HG03097 (cell line): ENCODE measurements at regions not wholly inside any gene's neighbourhood (a gene's known extent, or its start where the extent isn't known, plus 50 kb on each side); places are given as distances from the start of the nearest gene placed in this dataset.

ENCODE experiments used
- ATAC-seq: cut with Tn5 transposase; IDR thresholded peaks from one replicate; pipeline ENCODE4 v1.9.1; 2021; ENCODE audit not compliant: unreplicated experiment, low FRiP score

GRCh38 chr10:128280271-128280670, 154.0 kb upstream of the MKI67 start:
- ATAC-seq = no peak

DNA sequence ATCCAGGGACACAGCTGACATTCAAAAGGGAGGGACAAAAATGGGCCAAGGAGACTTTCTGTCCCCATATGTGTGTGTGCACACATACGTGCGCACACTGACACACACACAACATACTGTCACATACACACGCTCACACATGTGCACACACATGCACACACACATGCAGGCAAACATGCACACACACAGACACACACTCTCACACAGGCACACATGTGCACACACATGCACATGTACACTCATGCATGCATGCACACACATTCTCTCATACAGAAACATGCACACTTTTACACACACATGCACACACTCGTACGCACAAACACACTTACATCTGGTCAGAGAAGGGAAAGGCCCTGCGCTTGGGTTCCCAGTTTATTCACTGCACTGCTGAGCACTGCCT, 155.1 kb upstream of the MKI67 start:
- no peak for ATAC-seq

DNA sequence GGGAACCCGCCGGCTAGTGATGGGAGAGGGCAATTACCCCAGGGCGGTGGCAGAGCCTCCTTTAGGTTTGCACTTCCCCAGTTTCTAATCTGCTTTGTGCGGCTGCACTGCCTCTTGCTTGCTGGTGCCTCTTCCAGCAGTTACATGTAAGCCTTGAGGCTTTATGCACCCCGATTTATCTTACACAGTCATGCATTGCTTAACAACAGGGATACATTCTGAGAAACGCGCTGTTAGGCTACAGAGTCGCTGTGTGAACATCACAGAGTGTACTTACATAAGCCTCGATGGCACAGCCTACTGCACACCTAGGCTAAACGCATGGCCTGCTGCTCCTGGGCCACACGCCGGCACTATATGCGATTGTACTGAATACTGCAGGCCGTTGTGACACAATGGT, 155.6 kb upstream of the MKI67 start:
- ATAC-seq = no peak

DNA sequence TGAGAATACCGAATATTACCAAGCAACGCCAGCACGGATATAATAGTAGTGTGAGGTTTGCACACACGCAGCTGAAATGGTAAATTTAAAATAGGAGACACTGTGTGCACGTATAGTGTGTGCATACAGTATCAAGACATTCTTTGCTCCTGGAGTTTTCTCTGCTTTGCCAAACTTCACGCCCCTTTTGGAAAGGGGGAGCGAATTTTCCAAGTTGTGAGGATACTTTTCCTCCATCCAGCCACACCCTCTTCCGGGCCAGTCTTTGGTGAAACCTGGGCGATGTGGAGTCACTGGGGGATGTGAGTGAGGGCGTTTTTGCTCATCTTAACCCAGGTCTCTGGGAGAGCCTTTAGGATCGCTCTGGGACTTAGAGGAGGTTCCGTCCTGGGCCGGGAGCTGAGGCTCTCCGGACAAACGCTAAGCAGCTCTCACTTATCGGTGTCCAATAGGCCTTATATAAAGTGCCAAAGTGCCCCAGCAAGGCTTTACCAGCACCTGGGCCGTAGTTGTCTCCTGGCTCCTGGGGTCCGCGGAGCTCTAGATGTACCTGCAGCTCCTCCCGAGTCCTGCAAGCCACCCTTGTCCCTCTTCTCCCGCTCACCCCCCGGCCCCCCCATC, 160.0 kb upstream of the MKI67 start:
- no peak for ATAC-seq

- no peak for ATAC-seq
Measured at GRCh38 chr10:128286762-128287500, 160.7 kb upstream of the MKI67 start.

GRCh38 chr10:128287921-128288320, 161.7 kb upstream of the MKI67 start:
- ATAC-seq = no peak

DNA sequence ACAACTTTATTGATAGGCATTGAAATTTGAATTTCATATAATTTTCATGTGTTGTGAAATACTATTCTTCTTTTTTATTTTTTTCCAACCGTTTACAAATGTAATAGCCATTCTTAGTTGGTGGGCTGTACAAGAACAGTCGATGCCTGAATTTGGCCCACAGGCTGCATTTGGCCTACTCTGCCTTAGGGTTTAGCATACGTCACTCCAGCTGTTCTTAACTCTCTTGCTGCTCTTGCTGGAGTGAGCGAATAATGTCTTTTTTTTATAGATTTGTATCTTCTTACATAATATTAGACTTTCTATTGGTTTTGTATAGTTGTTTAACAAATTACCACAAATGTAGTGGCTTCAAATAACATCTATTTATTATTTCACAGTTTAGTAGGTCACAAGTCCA, 163.4 kb upstream of the MKI67 start:
- no peak for ATAC-seq

GRCh38 chr10:128295003-128295402, 168.8 kb upstream of the MKI67 start:
- no peak for ATAC-seq

- no peak for ATAC-seq
Measured at GRCh38 chr10:128296253-128297007, 170.2 kb upstream of the MKI67 start.

DNA sequence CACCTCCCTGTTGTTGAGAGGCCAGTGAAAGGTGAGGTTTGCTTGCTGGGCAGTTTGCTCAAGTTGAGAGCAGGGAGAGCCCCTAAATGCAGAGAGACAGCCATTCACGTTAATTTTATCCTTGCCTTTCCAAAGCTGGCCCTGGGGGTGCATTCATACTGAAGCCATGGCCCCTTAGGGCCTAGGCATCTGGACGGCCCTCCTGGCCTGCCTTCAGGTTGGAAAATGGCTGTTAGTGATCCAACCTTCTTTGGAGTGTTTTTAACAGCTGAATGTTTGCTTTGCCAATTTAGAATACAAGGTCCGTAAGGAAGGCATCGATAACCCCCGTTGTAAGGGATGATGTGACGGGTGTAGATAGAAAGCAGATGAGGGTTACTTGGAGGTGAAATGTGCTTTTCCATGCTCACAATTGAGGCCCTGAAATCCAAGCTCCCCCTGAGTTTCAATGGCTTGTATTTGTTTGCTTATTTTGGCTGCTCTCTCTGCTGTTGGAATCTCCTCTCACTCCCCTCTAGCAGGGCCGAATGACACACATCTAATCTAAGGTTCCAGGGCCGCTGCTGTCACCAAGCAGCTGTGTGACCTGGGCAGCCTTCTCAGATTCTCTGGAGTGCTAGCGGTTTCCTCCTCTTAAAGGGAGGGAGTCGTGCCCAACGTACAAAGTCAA, 171.6 kb upstream of the MKI67 start:
- ATAC-seq = no peak

GRCh38 chr10:128298587-128298986, 172.4 kb upstream of the MKI67 start:
- ATAC-seq = no peak

GRCh38 chr10:128300290-128300824, 174.1 kb upstream of the MKI67 start:
- ATAC-seq = no peak

DNA sequence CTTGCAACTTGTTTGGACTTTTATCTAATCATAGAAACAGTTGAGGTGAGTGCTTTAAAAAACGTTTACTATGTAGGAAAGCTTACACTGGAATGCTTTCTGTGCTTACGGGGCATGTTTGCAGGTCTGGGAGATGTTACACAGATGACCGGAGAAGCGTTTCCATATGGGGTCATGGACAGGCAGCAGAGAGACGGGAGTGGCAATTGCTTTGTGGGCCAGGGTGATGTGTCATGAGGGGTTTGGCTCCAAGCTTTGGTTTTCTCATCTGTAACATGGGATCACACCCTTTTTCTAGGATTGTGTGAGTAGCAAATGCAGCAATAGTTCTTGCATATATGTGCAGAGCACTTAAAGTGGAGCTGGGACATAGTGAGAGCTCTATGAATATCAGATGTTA, 174.8 kb upstream of the MKI67 start:
- no peak for ATAC-seq

- ATAC-seq = no peak
Measured at GRCh38 chr10:128302808-128303207, 176.6 kb upstream of the MKI67 start.

DNA sequence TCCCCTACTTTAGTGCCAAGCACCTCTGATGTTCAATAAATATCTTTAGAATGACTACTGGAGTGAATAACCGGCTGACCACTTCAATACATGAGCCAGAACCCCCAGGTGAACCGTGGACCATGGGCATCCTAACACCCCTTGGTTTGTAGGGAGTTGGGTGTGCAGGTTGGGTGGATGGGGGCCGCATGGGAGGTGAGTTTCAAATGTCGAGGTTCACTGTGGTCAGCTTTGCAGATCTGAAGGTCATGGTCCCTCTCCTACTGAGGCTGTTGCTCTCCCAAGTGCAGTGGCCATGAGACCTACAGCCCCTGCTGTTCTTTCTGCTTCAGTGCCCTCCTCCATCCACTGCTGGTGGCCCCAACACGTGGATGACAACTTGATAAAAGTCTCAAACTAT, 178.0 kb upstream of the MKI67 start:
- no peak for ATAC-seq

DNA sequence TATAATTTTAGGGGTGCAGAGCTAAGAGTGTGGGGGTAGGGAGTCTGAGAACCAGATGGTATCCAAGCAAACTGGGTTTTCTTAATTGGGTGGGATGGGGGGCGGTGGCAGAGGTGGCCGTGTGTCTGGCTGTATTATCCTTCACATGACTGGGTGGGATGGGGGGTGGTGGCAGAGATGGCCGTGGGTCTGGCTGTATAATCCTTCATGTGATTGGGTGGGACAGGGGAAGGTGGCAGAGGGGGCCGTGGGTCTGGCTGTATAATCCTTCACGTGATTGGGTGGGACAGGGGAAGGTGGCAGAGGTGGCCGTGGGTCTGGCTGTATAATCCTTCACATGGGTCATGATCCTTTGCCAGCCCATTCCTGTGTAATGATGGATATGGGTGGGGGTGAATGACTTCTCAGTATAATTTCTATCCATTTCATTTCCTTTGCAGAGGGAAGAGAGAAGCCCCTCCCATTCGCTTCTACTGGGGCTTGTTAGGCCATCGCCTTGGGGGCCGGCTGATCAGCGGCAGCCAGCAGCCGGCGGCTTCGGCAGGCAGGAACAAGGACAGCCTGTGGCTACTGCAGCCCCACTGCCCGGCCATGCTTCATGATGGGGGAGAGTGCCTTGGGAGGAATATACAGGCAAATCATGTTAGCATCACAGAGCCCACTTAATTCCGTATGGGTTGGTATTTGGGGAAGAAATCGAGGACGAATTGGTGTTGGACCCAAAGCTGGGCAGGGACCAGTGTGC, 179.6 kb upstream of the MKI67 start:
- ATAC-seq = no peak

DNA sequence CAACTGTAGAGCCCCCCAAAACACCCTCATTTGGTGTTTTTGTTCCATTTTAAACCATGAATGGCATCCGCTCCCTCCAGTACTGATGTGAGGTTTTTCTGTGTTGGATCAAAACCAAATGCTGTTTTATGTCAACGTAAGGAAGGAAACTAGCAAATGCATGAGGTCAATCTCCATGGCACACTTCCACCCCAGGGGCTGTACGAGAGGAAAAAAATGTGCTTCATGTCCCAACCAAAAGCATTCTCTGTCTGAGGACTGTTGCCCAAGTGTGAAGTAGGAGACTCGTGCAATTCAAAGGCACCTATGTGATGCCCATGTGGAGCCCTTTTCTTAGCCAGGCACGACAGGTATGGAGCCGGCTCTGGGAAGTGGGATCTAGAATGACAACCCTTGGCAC, 180.3 kb upstream of the MKI67 start:
- ATAC-seq = no peak

GRCh38 chr10:128306966-128307365, 180.7 kb upstream of the MKI67 start:
- no peak for ATAC-seq

GRCh38 chr10:128307820-128308219, 181.6 kb upstream of the MKI67 start:
- ATAC-seq = no peak

GRCh38 chr10:128310971-128311658, 184.9 kb upstream of the MKI67 start:
- ATAC-seq = no peak
